Epithelial cell of prostate (primary cell): ENCODE measurements at regions not wholly inside any gene's neighbourhood (a gene's known extent, or its start where the extent isn't known, plus 50 kb on each side); places are given as distances from the start of the nearest gene placed in this dataset.

Experiments used
- DNase-seq: peaks from one replicate; pipeline ENCODE4 v3.0.0-alpha.2; 2011; ENCODE audit warnings: low read depth, low spot score
- H3K27ac ChIP-seq: fragments of 450-650 bp; 2 replicates; pipeline ENCODE4 v1.5.1; 2017; ENCODE audit warnings: mild to moderate bottlenecking

GRCh38 chr11:19566583-19567379 is 145.9 kb upstream of the NAV2 start:
- H3K27ac ChIP-seq, result no peak overlapping the region
- DNase-seq, result no peak

GRCh38 chr11:19565639-19566038 is 147.0 kb upstream of the NAV2 start:
- no peak for DNase-seq

GRCh38 chr11:19562156-19562555 is 150.5 kb upstream of the NAV2 start:
- DNase-seq, result no peak
- H3K27ac ChIP-seq, result no peak overlapping the region

More at GRCh38 chr11:19565639-19566038, 147.0 kb upstream of the NAV2 start:
- H3K27ac ChIP-seq, result no peak overlapping the region

GRCh38 chr11:19561011-19561410 is 151.6 kb upstream of the NAV2 start:
- H3K27ac ChIP-seq, result no peak overlapping the region
- no peak for DNase-seq

- no peak for DNase-seq
- no peak overlapping the region for H3K27ac ChIP-seq
These were observed 152.5 kb upstream of the NAV2 start for GRCh38 chr11:19560156-19560555.

GRCh38 chr11:19559746-19560145 is 152.9 kb upstream of the NAV2 start:
- DNase-seq, result no peak
- H3K27ac ChIP-seq, result no peak overlapping the region

GRCh38 chr11:19558189-19558986 is 154.2 kb upstream of the NAV2 start:
- no peak for DNase-seq
- H3K27ac ChIP-seq, result no peak overlapping the region

- H3K27ac ChIP-seq, result no peak overlapping the region
- DNase-seq, result no peak
These were observed 154.9 kb upstream of the NAV2 start for GRCh38 chr11:19557720-19558140.

GRCh38 chr11:19557185-19557584 is 155.5 kb upstream of the NAV2 start:
- H3K27ac ChIP-seq, result no peak overlapping the region
- DNase-seq, result no peak

- DNase-seq, result no peak
- H3K27ac ChIP-seq, result no peak overlapping the region
These were observed 157.4 kb upstream of the NAV2 start for GRCh38 chr11:19555266-19555665.

- no peak for DNase-seq
- H3K27ac ChIP-seq, result no peak overlapping the region
These were observed 158.8 kb upstream of the NAV2 start for GRCh38 chr11:19553683-19554333.

GRCh38 chr11:19552656-19553260 is 159.9 kb upstream of the NAV2 start:
- H3K27ac ChIP-seq, result no peak overlapping the region
- no peak for DNase-seq

- H3K27ac ChIP-seq, result no peak overlapping the region
- no peak for DNase-seq
These were observed 160.5 kb upstream of the NAV2 start for GRCh38 chr11:19552161-19552560.

GRCh38 chr11:19551457-19551856 is 161.2 kb upstream of the NAV2 start:
- no peak overlapping the region for H3K27ac ChIP-seq
- no peak for DNase-seq

GRCh38 chr11:19547044-19547443 is 165.6 kb upstream of the NAV2 start:
- H3K27ac ChIP-seq, result no peak overlapping the region
- DNase-seq, result no peak

GRCh38 chr11:19546325-19546724 is 166.3 kb upstream of the NAV2 start:
- no peak for DNase-seq
- H3K27ac ChIP-seq, result no peak overlapping the region

GRCh38 chr11:19541521-19542049 is 171.1 kb upstream of the NAV2 start:
- no peak overlapping the region for H3K27ac ChIP-seq
- DNase-seq, result no peak

GRCh38 chr11:19539861-19540260 is 172.8 kb upstream of the NAV2 start:
- H3K27ac ChIP-seq, result no peak overlapping the region
- no peak for DNase-seq

GRCh38 chr11:19537803-19538453 is 174.7 kb upstream of the NAV2 start:
- H3K27ac ChIP-seq, result no peak overlapping the region
- no peak for DNase-seq

GRCh38 chr11:19536131-19536530 is 176.5 kb upstream of the NAV2 start:
- DNase-seq, result no peak
- H3K27ac ChIP-seq, result no peak overlapping the region
